Prostate gland (tissue), 2 donors: ENCODE measurements at regions not wholly inside any gene's neighbourhood (a gene's known extent, or its start where the extent isn't known, plus 50 kb on each side); places are given as distances from the start of the nearest gene placed in this dataset.

ENCODE experiments used
- DNase-seq: peaks from one replicate; pipeline ENCODE4 v3.0.0-alpha.2; 2019; ENCODE audit warnings: low spot score
- H3K27ac ChIP-seq, 2 donors: fragments of 200-600 bp; sonication (generic); 2 replicates each; pipeline ENCODE4 v1.5.1; 2017 to 2019
- H3K27me3 ChIP-seq: fragments of 200-600 bp; sonication (generic); replicated peaks from 2 replicates; pipeline ENCODE4 v1.5.1; 2019; ENCODE audit not compliant: insufficient read depth
- H3K36me3 ChIP-seq, 2 donors: fragments of 200-600 bp; sonication (generic); 1 replicate in 1 of 2; 2 replicates in 1 of 2; pipeline versions ENCODE4 v1.5.1 to v1.8.1; 2017 to 2019
- H3K4me1 ChIP-seq: fragments of 200-600 bp; sonication (generic); replicated peaks from 2 replicates; pipeline ENCODE4 v1.5.1; 2019
- H3K4me3 ChIP-seq, 2 donors: fragments of 200-600 bp; sonication (generic); 2 replicates each; pipeline ENCODE4 v1.5.1; 2017 to 2019
- H3K9me3 ChIP-seq: fragments of 200-600 bp; sonication (generic); 2 replicates; pipeline ENCODE4 v1.5.1; 2017
- POLR2A ChIP-seq: fragments of 450-650 bp; IDR thresholded peaks from one replicate; pipeline ENCODE4 v1.6.1; 2016; ENCODE audit warnings: antibody characterized with exemption, mild to moderate bottlenecking
- POLR2AphosphoS5 ChIP-seq: sonication (generic); formaldehyde crosslinking; IDR thresholded peaks from one replicate; pipeline ENCODE4 v1.6.1; 2017; ENCODE audit warnings: antibody characterized with exemption
- WGBS: methylation state at CpG from one replicate; pipeline ENCODE4 v1.1.5; 2018; 5-methylcytosine and 5-hydroxymethylcytosine counted together
- intact Hi-C: fragments of 100-400 bp; cut with DNase I; formaldehyde crosslinking; loops from one replicate; pipeline ENCODE4 v1.14.2; 2022
- TF ChIP-seq, protein P1 (sequence below), 4 experiments: fragments of 200-600 bp in 2 of 4; fragments of 450-650 bp in 2 of 4; sonication (generic) in 2 of 4; IDR thresholded peaks; 1 replicate in 3 of 4; 2 replicates in 1 of 4; pipeline ENCODE4 v1.5.1; 2016 to 2019; ENCODE audit warnings: antibody characterized with exemption in 4 of 4, mild to moderate bottlenecking in 2 of 4, moderate library complexity in 2 of 4

DNA sequence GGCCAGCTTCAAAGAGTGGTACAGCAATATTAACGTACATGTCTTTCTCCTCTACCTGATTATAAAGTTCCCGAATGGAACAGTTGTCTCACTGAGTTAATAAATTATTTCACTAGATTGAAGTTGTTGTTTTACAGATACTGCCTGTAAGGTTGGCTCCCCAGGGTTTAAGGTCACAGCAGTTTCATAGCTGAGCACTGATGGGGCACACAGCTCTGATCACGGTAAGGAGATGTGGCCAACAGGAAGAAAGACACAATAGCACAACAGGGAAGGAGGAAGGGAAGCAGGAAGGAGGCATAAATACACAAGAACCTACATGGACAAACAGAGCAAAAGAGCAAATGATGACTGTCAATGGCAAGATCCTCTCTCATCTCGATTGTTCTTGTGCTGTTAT, 215.6 kb downstream of the WNT5A start:
- TF ChIP-seq, protein P1, sequence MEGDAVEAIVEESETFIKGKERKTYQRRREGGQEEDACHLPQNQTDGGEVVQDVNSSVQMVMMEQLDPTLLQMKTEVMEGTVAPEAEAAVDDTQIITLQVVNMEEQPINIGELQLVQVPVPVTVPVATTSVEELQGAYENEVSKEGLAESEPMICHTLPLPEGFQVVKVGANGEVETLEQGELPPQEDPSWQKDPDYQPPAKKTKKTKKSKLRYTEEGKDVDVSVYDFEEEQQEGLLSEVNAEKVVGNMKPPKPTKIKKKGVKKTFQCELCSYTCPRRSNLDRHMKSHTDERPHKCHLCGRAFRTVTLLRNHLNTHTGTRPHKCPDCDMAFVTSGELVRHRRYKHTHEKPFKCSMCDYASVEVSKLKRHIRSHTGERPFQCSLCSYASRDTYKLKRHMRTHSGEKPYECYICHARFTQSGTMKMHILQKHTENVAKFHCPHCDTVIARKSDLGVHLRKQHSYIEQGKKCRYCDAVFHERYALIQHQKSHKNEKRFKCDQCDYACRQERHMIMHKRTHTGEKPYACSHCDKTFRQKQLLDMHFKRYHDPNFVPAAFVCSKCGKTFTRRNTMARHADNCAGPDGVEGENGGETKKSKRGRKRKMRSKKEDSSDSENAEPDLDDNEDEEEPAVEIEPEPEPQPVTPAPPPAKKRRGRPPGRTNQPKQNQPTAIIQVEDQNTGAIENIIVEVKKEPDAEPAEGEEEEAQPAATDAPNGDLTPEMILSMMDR (IDR thresholded peaks at IDR 0.05) = no peak
- TF ChIP-seq POLR2A = no peak
- no peak for TF ChIP-seq POLR2AphosphoS5
- intact Hi-C loops = no loop called here
- 56% methylated on average over 4 of the region's 4 CpGs for WGBS

DNA sequence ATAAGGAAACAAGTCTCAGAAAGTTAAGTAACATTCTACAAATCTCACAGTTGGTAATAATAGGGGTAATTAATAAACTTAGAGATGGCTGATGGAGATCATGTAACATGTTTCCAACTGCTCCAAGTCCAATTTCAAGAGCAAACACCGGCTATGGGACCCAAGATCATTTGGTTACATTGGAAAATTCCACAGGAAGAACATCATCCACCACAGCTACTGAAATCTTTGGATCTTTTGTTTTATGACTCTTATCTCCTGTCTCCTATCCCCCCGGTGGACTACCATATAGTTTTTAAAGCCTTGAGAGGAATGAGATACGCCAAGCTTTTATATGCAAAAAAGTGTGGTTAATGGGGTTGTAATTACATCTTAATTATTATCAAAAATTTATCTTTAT, 216.1 kb downstream of the WNT5A start:
- intact Hi-C loops = no loop called here
- Histone ChIP-seq H3K4me3 (no peak overlapping the region), H3K9me3 (no peaks in the 10 kb centered on the region), H3K4me1 (no peaks in the 10 kb centered on the region), H3K27ac (no peak overlapping the region), H3K36me3 (no peaks in the 10 kb centered on the region), H3K27me3 (no peaks in the 10 kb centered on the region)
- no peak for DNase-seq
- TF ChIP-seq, protein P1 (IDR thresholded peaks at IDR 0.05) = no peak
- WGBS = 32% methylated on average over 3 of the region's 3 CpGs

More for the DNA sequence above, 215.6 kb downstream of the WNT5A start:
- Histone ChIP-seq H3K4me1 (no peaks in the 10 kb centered on the region), H3K27me3 (no peaks in the 10 kb centered on the region), H3K36me3 (no peaks in the 10 kb centered on the region), H3K27ac (no peak overlapping the region), H3K4me3 (no peak overlapping the region), H3K9me3 (no peaks in the 10 kb centered on the region)
- DNase-seq = no peak

- H3K4me1 ChIP-seq = no peaks in the 10 kb centered on the region
- no peak for TF ChIP-seq POLR2AphosphoS5
- TF ChIP-seq, protein P1 (IDR thresholded peaks at IDR 0.05) = no peak
- no peak for TF ChIP-seq POLR2A
- 94% methylated on average over 4 of the region's 4 CpGs for WGBS
- no peak for DNase-seq
- no peaks in the 10 kb centered on the region for H3K9me3 ChIP-seq
- H3K27ac ChIP-seq = no peak overlapping the region
- H3K27me3 ChIP-seq = no peaks in the 10 kb centered on the region
- intact Hi-C loops = no loop called here
- H3K36me3 ChIP-seq = no peaks in the 10 kb centered on the region
- no peak overlapping the region for H3K4me3 ChIP-seq
Observed at GRCh38 chr3:55269636-55270035, 217.5 kb downstream of the WNT5A start.

DNA sequence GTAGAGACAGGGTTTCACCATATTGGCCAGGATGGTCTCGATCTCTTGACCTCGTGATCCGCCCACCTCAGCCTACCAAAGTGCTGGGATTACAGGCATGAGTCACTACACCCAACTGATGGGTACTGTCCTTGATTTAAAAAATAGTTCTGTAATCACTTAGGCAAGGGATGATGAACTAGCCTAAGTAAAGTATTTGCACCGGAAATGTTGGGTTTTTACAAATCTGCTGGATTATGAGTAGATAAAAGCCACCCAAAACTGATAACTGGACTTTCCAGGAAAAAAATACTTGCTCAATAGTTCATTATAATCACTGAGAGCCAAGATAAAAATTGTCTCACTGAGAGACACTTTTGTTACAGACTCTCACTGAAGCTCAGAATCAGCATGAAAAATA, 218.0 kb downstream of the WNT5A start:
- H3K36me3 ChIP-seq = no peaks in the 10 kb centered on the region
- no peak for DNase-seq
- H3K4me3 ChIP-seq = no peak overlapping the region
- no peaks in the 10 kb centered on the region for H3K4me1 ChIP-seq
- TF ChIP-seq, protein P1 (IDR thresholded peaks at IDR 0.05) = no peak
- TF ChIP-seq POLR2A = no peak
- TF ChIP-seq POLR2AphosphoS5 = no peak
- no peaks in the 10 kb centered on the region for H3K27me3 ChIP-seq
- intact Hi-C loops = no loop called here
- WGBS = 84% methylated on average over 4 of the region's 4 CpGs
- no peak overlapping the region for H3K27ac ChIP-seq
- no peaks in the 10 kb centered on the region for H3K9me3 ChIP-seq

DNA sequence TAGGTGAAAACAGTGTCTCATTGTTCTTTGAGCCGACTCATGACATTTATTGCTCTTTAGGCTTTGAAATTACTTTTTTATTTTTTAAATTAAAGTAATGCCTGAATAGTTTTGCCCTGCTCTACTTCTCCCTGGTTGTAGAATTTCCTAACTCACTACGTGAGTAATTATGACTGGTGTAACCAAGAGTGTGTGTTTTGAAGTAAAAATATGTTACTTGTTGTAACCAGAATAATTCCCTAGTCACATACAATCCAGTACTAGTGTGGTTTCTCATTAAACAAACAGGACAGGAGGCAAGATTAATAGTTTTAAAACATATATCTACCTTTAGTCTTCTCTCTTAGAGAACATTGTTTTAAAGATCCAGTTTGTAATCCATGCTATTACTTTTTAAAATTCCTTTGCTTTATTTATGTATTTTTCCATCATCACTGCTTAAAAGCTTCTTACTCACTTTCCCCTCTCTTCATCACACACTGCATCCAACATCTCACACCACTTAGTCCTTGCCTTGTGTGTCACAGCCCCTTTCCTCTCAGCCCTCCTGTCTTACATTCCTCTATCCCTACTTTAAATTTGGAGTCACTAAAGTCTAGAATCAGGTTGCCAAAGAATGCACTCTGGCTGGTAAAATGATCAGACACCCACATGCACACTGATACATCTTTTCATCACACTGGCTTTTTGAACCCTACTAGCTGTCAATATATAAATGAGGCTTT, 219.7 kb downstream of the WNT5A start:
- intact Hi-C loops = no loop called here
- Histone ChIP-seq H3K4me1 (no peaks in the 10 kb centered on the region), H3K9me3 (no peaks in the 10 kb centered on the region), H3K4me3 (no peak overlapping the region), H3K36me3 (no peaks in the 10 kb centered on the region), H3K27me3 (no peaks in the 10 kb centered on the region), H3K27ac (no peak overlapping the region)
- WGBS = 47% methylated on average over 2 of the region's 2 CpGs
- no peak for TF ChIP-seq POLR2AphosphoS5
- TF ChIP-seq, protein P1 (IDR thresholded peaks at IDR 0.05) = no peak
- TF ChIP-seq POLR2A = no peak
- no peak for DNase-seq
